ENCODE measurements at regions not wholly inside any gene's neighbourhood (a gene's known extent, or its start where the extent isn't known, plus 50 kb on each side); places are given as distances from the start of the nearest gene placed in this dataset.

- CTCF ChIA-PET: interaction anchor here (1.7 to 2.7 kb wide), 2 partner anchors 18 to 401 kb away, joined by 5 to 7 read pairs; no protein-coding TSS in a partner anchor
Measured at GRCh38 chr2:6754419-6754818, 111.3 kb downstream of the CMPK2 start.

DNA sequence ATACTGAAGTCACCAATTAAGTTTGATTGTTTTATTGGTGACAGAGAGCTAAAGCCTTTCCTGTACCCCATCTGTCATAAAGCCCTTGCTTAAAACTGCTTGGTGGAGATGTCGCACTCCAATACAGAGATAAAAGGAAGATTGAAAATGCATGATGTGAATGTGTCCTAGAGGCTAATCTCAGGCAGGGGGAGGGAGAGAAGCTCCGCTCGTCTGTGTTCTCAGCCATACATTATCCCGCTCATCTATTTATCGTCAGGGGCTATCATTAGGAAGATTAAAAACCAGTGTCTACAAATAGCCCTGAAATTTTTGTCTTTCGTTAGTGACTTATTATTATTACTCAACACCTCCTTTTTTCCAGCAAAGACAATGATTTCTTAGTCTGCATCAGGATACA, 110.3 kb downstream of the CMPK2 start:
- TF ChIP-seq, protein P1, sequence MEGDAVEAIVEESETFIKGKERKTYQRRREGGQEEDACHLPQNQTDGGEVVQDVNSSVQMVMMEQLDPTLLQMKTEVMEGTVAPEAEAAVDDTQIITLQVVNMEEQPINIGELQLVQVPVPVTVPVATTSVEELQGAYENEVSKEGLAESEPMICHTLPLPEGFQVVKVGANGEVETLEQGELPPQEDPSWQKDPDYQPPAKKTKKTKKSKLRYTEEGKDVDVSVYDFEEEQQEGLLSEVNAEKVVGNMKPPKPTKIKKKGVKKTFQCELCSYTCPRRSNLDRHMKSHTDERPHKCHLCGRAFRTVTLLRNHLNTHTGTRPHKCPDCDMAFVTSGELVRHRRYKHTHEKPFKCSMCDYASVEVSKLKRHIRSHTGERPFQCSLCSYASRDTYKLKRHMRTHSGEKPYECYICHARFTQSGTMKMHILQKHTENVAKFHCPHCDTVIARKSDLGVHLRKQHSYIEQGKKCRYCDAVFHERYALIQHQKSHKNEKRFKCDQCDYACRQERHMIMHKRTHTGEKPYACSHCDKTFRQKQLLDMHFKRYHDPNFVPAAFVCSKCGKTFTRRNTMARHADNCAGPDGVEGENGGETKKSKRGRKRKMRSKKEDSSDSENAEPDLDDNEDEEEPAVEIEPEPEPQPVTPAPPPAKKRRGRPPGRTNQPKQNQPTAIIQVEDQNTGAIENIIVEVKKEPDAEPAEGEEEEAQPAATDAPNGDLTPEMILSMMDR (IDR thresholded peaks at IDR 0.05; ENCODE audit: insufficient read depth, low read length, missing control alignments): no peak
- CTCF ChIA-PET: interaction anchor here (1.1 to 2.7 kb wide), 3 partner anchors 17 to 402 kb away, joined by 3 to 7 read pairs (median 5); no protein-coding TSS in a partner anchor

More at GRCh38 chr2:6754419-6754818, 111.3 kb downstream of the CMPK2 start:
- TF ChIP-seq, protein P1 (IDR thresholded peaks at IDR 0.05; ENCODE audit: insufficient read depth, low read length, missing control alignments): no peak
- no peak overlapping the region for H3K4me3 ChIP-seq (ENCODE audit: low read depth, low read length)
- DNase-seq (ENCODE audit: low read depth, low spot score): no peak
- POLR2A ChIA-PET: no interaction called here

DNA sequence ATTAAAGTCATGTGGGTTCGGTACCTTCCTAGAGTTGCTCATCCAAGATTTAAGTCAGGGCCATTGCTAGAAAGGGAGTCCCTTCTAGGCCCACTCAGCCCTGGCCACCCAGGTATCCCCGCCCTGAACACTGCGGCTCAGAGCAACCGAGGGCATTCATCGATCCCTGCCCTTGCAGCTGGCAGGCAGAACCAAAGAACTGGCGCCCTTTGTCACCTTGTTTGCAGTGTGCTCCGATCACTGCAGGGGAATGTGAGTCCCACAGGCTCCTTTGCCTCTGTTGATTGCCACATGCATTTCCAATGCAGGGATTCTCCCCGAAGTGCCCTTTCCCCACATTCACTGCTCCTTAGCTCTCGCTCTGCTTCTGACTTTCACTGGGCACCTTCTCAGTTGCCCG, 108.5 kb downstream of the CMPK2 start:
- ChIA-PET CTCF (interaction anchor here (1.7 kb wide), 1 partner anchor 16 kb away, joined by 5 read pairs; no protein-coding TSS in a partner anchor), POLR2A (no interaction called here)
- DNase-seq (ENCODE audit: low read depth, low spot score): no peak
- H3K4me3 ChIP-seq (ENCODE audit: low read depth, low read length): no peak overlapping the region
- TF ChIP-seq, protein P1 (IDR thresholded peaks at IDR 0.05; ENCODE audit: insufficient read depth, low read length, missing control alignments): no peak

More for the DNA sequence above, 110.3 kb downstream of the CMPK2 start:
- H3K4me3 ChIP-seq (ENCODE audit: low read depth, low read length): no peak overlapping the region
- DNase-seq (ENCODE audit: low read depth, low spot score): no peak
- POLR2A ChIA-PET: no interaction called here

GRCh38 chr2:6759689-6760088, 106.0 kb downstream of the CMPK2 start:
- TF ChIP-seq, protein P1 (IDR thresholded peaks at IDR 0.05; ENCODE audit: insufficient read depth, low read length, missing control alignments): no peak
- CTCF ChIA-PET: no interaction called here
- H3K4me3 ChIP-seq (ENCODE audit: low read depth, low read length): no peak overlapping the region
- POLR2A ChIA-PET: no interaction called here
- DNase-seq (ENCODE audit: low read depth, low spot score): no peak

GRCh38 chr2:6760132-6760531, 105.6 kb downstream of the CMPK2 start:
- CTCF ChIA-PET: interaction anchor here (1.0 kb wide), 1 partner anchor 15 kb away, joined by 3 read pairs; no protein-coding TSS in a partner anchor
- no peak for DNase-seq (ENCODE audit: low read depth, low spot score)
- TF ChIP-seq, protein P1 (IDR thresholded peaks at IDR 0.05; ENCODE audit: insufficient read depth, low read length, missing control alignments): no peak
- H3K4me3 ChIP-seq (ENCODE audit: low read depth, low read length): no peak overlapping the region
- POLR2A ChIA-PET: no interaction called here

DNA sequence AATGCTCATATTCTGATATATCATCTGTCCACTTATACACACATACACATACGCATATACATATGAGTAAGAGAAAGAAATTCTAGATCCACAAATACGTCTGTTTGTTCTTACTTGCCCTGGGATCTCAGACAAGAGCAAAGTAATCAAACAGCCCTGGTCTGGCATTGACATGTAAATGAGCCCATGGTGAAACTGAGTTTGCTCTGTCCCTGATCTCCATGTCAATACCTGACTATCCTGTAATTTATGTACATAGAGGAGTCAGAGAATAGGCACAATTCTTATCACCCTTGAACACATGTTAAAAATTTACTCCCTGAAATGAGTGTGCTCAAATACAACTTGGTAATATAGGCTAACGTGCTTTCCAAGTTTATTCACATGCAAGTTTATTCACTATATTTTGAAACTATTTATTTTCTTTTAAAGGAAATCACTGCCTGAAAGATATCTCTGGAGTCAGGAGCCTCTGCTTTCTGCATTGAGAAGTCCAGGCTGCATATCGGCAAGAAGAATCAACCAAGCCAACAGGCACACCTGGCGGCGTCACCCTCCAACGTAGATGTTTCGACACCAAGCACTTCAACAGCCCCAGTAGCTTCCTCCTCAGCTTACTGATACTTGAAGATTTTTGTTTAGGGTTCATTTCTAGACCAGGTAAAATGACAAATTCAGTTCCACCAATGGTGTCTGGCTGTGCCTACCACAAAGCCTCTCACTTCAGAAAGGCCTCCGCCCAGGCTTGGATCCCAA, 100.6 kb downstream of the CMPK2 start:
- ChIA-PET POLR2A (no interaction called here), CTCF (no interaction called here)
- no peak overlapping the region for H3K4me3 ChIP-seq (ENCODE audit: low read depth, low read length)
- no peak for DNase-seq (ENCODE audit: low read depth, low spot score)
- TF ChIP-seq, protein P1 (IDR thresholded peaks at IDR 0.05; ENCODE audit: insufficient read depth, low read length, missing control alignments): no peak
